Transverse colon (tissue), 4 donors: ENCODE measurements at regions not wholly inside any gene's neighbourhood (a gene's known extent, or its start where the extent isn't known, plus 50 kb on each side); places are given as distances from the start of the nearest gene placed in this dataset.

Source experiments
- CTCF ChIP-seq, 5 experiments: fragments of 200-600 bp in 3 of 5; fragments of 450-650 bp in 2 of 5; sonication (generic) in 3 of 5; IDR thresholded peaks; 1 replicate in 2 of 5; 2 replicates in 3 of 5; pipeline ENCODE4 v1.5.1; 2016 to 2017; ENCODE audit warnings: antibody characterized with exemption in 5 of 5, inconsistent platforms in 3 of 5, mild to moderate bottlenecking in 2 of 5, moderate library complexity in 1 of 5
- EP300 ChIP-seq: sonication (generic); formaldehyde crosslinking; IDR thresholded peaks from one replicate; pipeline ENCODE4 v1.6.1; 2017; ENCODE audit warnings: antibody characterized with exemption, low read depth
- POLR2A ChIP-seq: fragments of 450-650 bp; IDR thresholded peaks from one replicate; pipeline ENCODE4 v1.6.1; 2016; ENCODE audit warnings: antibody characterized with exemption, mild to moderate bottlenecking, moderate library complexity
- POLR2AphosphoS5 ChIP-seq, 3 donors: sonication (generic); formaldehyde crosslinking; IDR thresholded peaks; one replicate each; pipeline ENCODE4 v1.6.1; 2016; ENCODE audit warnings: antibody characterized with exemption in 3 of 3

- TF ChIP-seq CTCF (IDR thresholded peaks at IDR 0.05) = no peak
- TF ChIP-seq POLR2AphosphoS5 (IDR thresholded peaks at IDR 0.05) = no peak
- no peak for TF ChIP-seq POLR2A
- no peak for TF ChIP-seq EP300
Measured at GRCh38 chr2:180115269-180115668, 108.2 kb upstream of the CWC22 start.
